ENCODE measurements at regions not wholly inside any gene's neighbourhood (a gene's known extent, or its start where the extent isn't known, plus 50 kb on each side); places are given as distances from the start of the nearest gene placed in this dataset.

GRCh38 chr9:84075004-84075403 is 94.4 kb downstream of the RMI1 start:
- TF ChIP-seq RAD21 (IDR thresholded peaks at IDR 0.05; ENCODE audit: low read depth) (no peak), MAX (IDR thresholded peaks at IDR 0.05) (no peak), EP300 (IDR thresholded peaks at IDR 0.05; ENCODE audit: borderline replicate concordance) (no peak), CEBPB (IDR thresholded peaks at IDR 0.05) (no peak)
